Endothelial cell of umbilical vein (primary cell): ENCODE measurements at regions not wholly inside any gene's neighbourhood (a gene's known extent, or its start where the extent isn't known, plus 50 kb on each side); places are given as distances from the start of the nearest gene placed in this dataset.

Source experiments
- BruUV-seq: library from RNA; stranded (reverse); fragments of 400-500 nt; replicated peaks from 2 replicates; lab custom pipeline; 2021; lab: Mats Ljungman, UMichigan
- CTCF ChIA-PET: fragments of 300-600, 350-600 bp; sonication (Branson Sonifier 250); formaldehyde crosslinking; loops from one replicate; lab custom pipeline; 2021; ENCODE audit warnings: antibody characterized with exemption, inconsistent platforms; lab: Charles Lee
- POLR2A ChIA-PET: fragments of 300-600, 350-600 bp; sonication (Branson Sonifier 250); formaldehyde crosslinking; loops from one replicate; lab custom pipeline; 2021; ENCODE audit warnings: antibody characterized with exemption, inconsistent platforms; lab: Charles Lee
- DNase-seq: peaks from one replicate; pipeline ENCODE4 v3.0.0-alpha.2; 2011; ENCODE audit warnings: low read depth, low spot score
- FAIRE-seq: peaks from 2 replicates; lab custom pipeline; 2011; peaks lifted over from hg19 to GRCh38; lab: Jason Lieb, UNC
- H2AFZ ChIP-seq: 2 replicates; pipeline ENCODE4 v1.6.0; 2012; ENCODE audit warnings: low read depth, low read length, control low read depth, inconsistent platforms
- H3K27ac ChIP-seq: 2 replicates; pipeline ENCODE4 v1.5.1; 2011; ENCODE audit warnings: low read depth, mild to moderate bottlenecking, control low read depth, low read length, moderate library complexity; ENCODE audit not compliant: insufficient read depth
- H3K27me3 ChIP-seq, 2 experiments: 2 replicates each; pipeline versions ENCODE4 v1.6.0 to v1.6.1; 2011; ENCODE audit warnings: low read length in 2 of 2, mixed read lengths in 1 of 2; ENCODE audit not compliant: control insufficient read depth in 2 of 2, insufficient read depth in 2 of 2
- H3K36me3 ChIP-seq, 2 experiments: 2 replicates in 1 of 2; 3 replicates in 1 of 2; pipeline ENCODE4 v1.5.1; 2011; ENCODE audit warnings: low read length in 2 of 2, mild to moderate bottlenecking in 1 of 2, moderate library complexity in 1 of 2; ENCODE audit not compliant: control insufficient read depth in 2 of 2, insufficient read depth in 2 of 2; ENCODE audit errors: extremely low read depth in 1 of 2
- H3K4me1 ChIP-seq: 3 replicates; pipeline ENCODE4 v1.5.1; 2011; ENCODE audit warnings: mild to moderate bottlenecking, low read length; ENCODE audit not compliant: control insufficient read depth, insufficient read depth; ENCODE audit errors: extremely low read depth
- H3K4me2 ChIP-seq: 2 replicates; pipeline ENCODE4 v1.6.1; 2011; ENCODE audit warnings: low read length, control low read depth, mixed read lengths; ENCODE audit not compliant: insufficient read depth
- H3K4me3 ChIP-seq, 3 experiments: fragments of 200-600 bp in 1 of 3; sonication (generic), shearing (Covaris generic) in 1 of 3; replicated peaks in 1 of 3; 2 replicates each; pipeline ENCODE4 v1.5.1; 2011 to 2016; ENCODE audit warnings: control low read depth in 3 of 3, low read length in 3 of 3, mild to moderate bottlenecking in 2 of 3, inconsistent platforms in 1 of 3, low read depth in 1 of 3, moderate library complexity in 1 of 3; ENCODE audit not compliant: insufficient read depth in 1 of 3
- H3K79me2 ChIP-seq: 2 replicates; pipeline ENCODE4 v1.6.0; 2012; ENCODE audit warnings: low read length, inconsistent platforms; ENCODE audit not compliant: control insufficient read depth, insufficient read depth
- H3K9ac ChIP-seq: replicated peaks from 2 replicates; pipeline ENCODE3; 2011; ENCODE audit warnings: low read length, control low read depth; ENCODE audit not compliant: insufficient read depth; ENCODE audit errors: extremely low read depth
- H3K9me1 ChIP-seq: replicated peaks from 3 replicates; pipeline ENCODE4 v1.6.0; 2011; ENCODE audit warnings: mild to moderate bottlenecking, low read length; ENCODE audit not compliant: control insufficient read depth, insufficient read depth; ENCODE audit errors: extremely low read depth
- H3K9me3 ChIP-seq: replicated peaks from 2 replicates; pipeline ENCODE4 v1.5.1; 2012; ENCODE audit warnings: low read length, inconsistent platforms; ENCODE audit not compliant: control insufficient read depth, insufficient read depth
- H4K20me1 ChIP-seq: replicated peaks from 2 replicates; pipeline ENCODE3; 2011; ENCODE audit warnings: mild to moderate bottlenecking, low read length; ENCODE audit not compliant: control insufficient read depth, insufficient read depth; ENCODE audit errors: extremely low read depth
- FOS ChIP-seq: IDR thresholded peaks from 2 replicates; pipeline ENCODE4 v1.6.1; 2011; ENCODE audit warnings: mild to moderate bottlenecking, low read length, moderate library complexity, borderline replicate concordance; ENCODE audit not compliant: insufficient read depth
- GATA2 ChIP-seq: IDR thresholded peaks from 2 replicates; pipeline ENCODE4 v1.7.0; 2011; ENCODE audit warnings: low read depth, mild to moderate bottlenecking, moderate library complexity, mixed read lengths, low read length; ENCODE audit not compliant: insufficient read length, insufficient read depth
- JUN ChIP-seq: IDR thresholded peaks from 2 replicates; pipeline ENCODE4 v1.6.1; 2011; ENCODE audit warnings: borderline replicate concordance, low read depth; ENCODE audit not compliant: insufficient read length, insufficient read depth
- MAX ChIP-seq: IDR thresholded peaks from 2 replicates; pipeline ENCODE4 v1.6.1; 2011; ENCODE audit not compliant: insufficient read depth, insufficient read length
- MYC ChIP-seq: IDR thresholded peaks from one replicate; pipeline ENCODE4 v1.6.1; 2011; ENCODE audit warnings: mild to moderate bottlenecking, low read depth, low read length
- POLR2A ChIP-seq: IDR thresholded peaks from 2 replicates; pipeline ENCODE4 v1.6.1; 2012; ENCODE audit warnings: low read depth, mild to moderate bottlenecking, control low read depth, low read length
- POLR2AphosphoS5 ChIP-seq: IDR thresholded peaks from 2 replicates; pipeline ENCODE4 v1.6.1; 2012; ENCODE audit warnings: low read depth, mild to moderate bottlenecking, control low read depth, low read length, moderate library complexity; ENCODE audit not compliant: insufficient read depth
- dilution Hi-C: fragments of 300-500 bp; cut with MboI; formaldehyde crosslinking; loops from one replicate; pipeline ENCODE4 v1.15.0; 2019; ENCODE audit warnings: low sequenced_read_pairs; ENCODE audit not compliant: extremely low pct_ligation_motif_present
- intact Hi-C: fragments of 100-400 bp; cut with micrococcal nuclease; formaldehyde crosslinking; loops from one replicate; pipeline ENCODE4 v1.10.0; 2022
- TF ChIP-seq, protein P1 (sequence below), 2 donors: IDR thresholded peaks; 1 replicate in 1 of 2; 2 replicates in 1 of 2; pipeline ENCODE4 v1.5.1; 2011; ENCODE audit warnings: low read length in 2 of 2, mild to moderate bottlenecking in 2 of 2, moderate library complexity in 2 of 2, control low read depth in 1 of 2, inconsistent platforms in 1 of 2, low read depth in 1 of 2; ENCODE audit not compliant: insufficient read depth in 1 of 2; ENCODE audit errors: extremely low read depth in 1 of 2

GRCh38 chr19:31416548-31416947 lies 67.3 kb upstream of the TSHZ3 start:
- no peak for DNase-seq
- ChIA-PET CTCF (no interaction called here), POLR2A (no interaction called here)
- H3K4me2 ChIP-seq, result no peak overlapping the region
- H2AFZ ChIP-seq, result no peak overlapping the region
- no TSS peak for BruUV-seq
- H3K27ac ChIP-seq, result no peak overlapping the region
- H3K27me3 ChIP-seq, result no peaks in the 10 kb centered on the region
- H3K9me3 ChIP-seq, result no peaks in the 10 kb centered on the region
- intact Hi-C loops, result no loop called here
- H3K9me1 ChIP-seq, result no peaks in the 10 kb centered on the region
- no peak for FAIRE-seq
- no peaks in the 10 kb centered on the region for H3K4me1 ChIP-seq
- no peak for TF ChIP-seq POLR2AphosphoS5
- no peak for TF ChIP-seq MYC
- TF ChIP-seq, protein P1, sequence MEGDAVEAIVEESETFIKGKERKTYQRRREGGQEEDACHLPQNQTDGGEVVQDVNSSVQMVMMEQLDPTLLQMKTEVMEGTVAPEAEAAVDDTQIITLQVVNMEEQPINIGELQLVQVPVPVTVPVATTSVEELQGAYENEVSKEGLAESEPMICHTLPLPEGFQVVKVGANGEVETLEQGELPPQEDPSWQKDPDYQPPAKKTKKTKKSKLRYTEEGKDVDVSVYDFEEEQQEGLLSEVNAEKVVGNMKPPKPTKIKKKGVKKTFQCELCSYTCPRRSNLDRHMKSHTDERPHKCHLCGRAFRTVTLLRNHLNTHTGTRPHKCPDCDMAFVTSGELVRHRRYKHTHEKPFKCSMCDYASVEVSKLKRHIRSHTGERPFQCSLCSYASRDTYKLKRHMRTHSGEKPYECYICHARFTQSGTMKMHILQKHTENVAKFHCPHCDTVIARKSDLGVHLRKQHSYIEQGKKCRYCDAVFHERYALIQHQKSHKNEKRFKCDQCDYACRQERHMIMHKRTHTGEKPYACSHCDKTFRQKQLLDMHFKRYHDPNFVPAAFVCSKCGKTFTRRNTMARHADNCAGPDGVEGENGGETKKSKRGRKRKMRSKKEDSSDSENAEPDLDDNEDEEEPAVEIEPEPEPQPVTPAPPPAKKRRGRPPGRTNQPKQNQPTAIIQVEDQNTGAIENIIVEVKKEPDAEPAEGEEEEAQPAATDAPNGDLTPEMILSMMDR (IDR thresholded peaks at IDR 0.05; ENCODE audit: extremely low read depth in 1 of 2, insufficient read depth in 1 of 2, low read depth in 1 of 2, low read length in 2 of 2), result no peak
- no peak for TF ChIP-seq POLR2A
- TF ChIP-seq GATA2, result no peak
- TF ChIP-seq FOS, result no peak
- TF ChIP-seq JUN, result no peak
- no peak overlapping the region for H3K4me3 ChIP-seq
- dilution Hi-C loops, result no loop called here
- no peaks in the 10 kb centered on the region for H3K79me2 ChIP-seq
- H4K20me1 ChIP-seq, result no peaks in the 10 kb centered on the region
- no peaks in the 10 kb centered on the region for H3K36me3 ChIP-seq
- no peak overlapping the region for H3K9ac ChIP-seq

GRCh38 chr19:31418055-31418454 lies 68.8 kb upstream of the TSHZ3 start:
- H3K27me3 ChIP-seq, result no peaks in the 10 kb centered on the region
- no peak overlapping the region for H3K9ac ChIP-seq
- BruUV-seq, result no TSS peak
- TF ChIP-seq MAX, result no peak
- TF ChIP-seq FOS, result no peak
- TF ChIP-seq POLR2A, result no peak
- no peak for TF ChIP-seq MYC
- H3K79me2 ChIP-seq, result no peaks in the 10 kb centered on the region
- H3K4me1 ChIP-seq, result no peaks in the 10 kb centered on the region
- intact Hi-C loops, result no loop called here
- H3K36me3 ChIP-seq, result no peaks in the 10 kb centered on the region
- H2AFZ ChIP-seq, result no peak overlapping the region
- no peak overlapping the region for H3K27ac ChIP-seq
- ChIA-PET CTCF (no interaction called here), POLR2A (no interaction called here)
- H3K9me3 ChIP-seq, result no peaks in the 10 kb centered on the region
- FAIRE-seq (no peak), DNase-seq (no peak)
- H3K4me2 ChIP-seq, result no peak overlapping the region
- dilution Hi-C loops, result no loop called here
- H3K9me1 ChIP-seq, result no peaks in the 10 kb centered on the region
- no peaks in the 10 kb centered on the region for H4K20me1 ChIP-seq
- H3K4me3 ChIP-seq, result no peak overlapping the region
